Islet precursor cell (in vitro differentiated cells): ENCODE measurements at regions not wholly inside any gene's neighbourhood (a gene's known extent, or its start where the extent isn't known, plus 50 kb on each side); places are given as distances from the start of the nearest gene placed in this dataset.
"Not testable (repeated sequence)": the region's sequence is repeated elsewhere in the genome, so short reads cannot be mapped to it uniquely, and the experiment has no call there.

Experiments used
- DNase-seq: peaks from one replicate; pipeline ENCODE4 v3.0.0-alpha.2; 2018

- no peak for DNase-seq
Measured at GRCh38 chr20:53872081-53872541, 198.3 kb downstream of the BCAS1 start.

DNA sequence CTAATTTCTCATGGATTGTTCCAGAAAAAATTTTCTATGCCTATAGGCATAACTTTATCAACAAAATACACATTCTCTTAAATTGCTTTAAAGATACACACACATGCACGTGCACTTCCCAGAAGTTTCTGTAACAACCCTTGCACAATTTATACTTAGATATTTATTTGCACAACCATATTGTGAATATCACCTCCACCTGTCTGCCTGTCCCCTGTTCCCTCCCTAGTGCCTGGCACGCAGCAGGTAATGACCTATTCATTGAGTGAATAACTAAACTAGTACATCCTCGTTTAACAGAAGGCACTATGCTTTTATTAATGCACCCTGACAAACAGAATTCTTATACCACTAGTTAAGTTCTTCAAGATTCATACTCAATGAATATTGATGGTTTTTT is 198.9 kb downstream of the BCAS1 start:
- DNase-seq = no peak

- DNase-seq = peak; percentile 65
Measured at GRCh38 chr20:53870426-53871315, 199.7 kb downstream of the BCAS1 start.

- DNase-seq = peak; percentile 83
Measured at GRCh38 chr20:53869466-53870258, 200.7 kb downstream of the BCAS1 start.

GRCh38 chr20:53867741-53868351 is 202.5 kb downstream of the BCAS1 start:
- DNase-seq = no peak

GRCh38 chr20:53866794-53867740 is 203.3 kb downstream of the BCAS1 start:
- DNase-seq = no peak

GRCh38 chr20:53865901-53866793 is 204.2 kb downstream of the BCAS1 start:
- DNase-seq = peak; percentile 85

- not testable (repeated sequence) for DNase-seq
Measured at GRCh38 chr20:53864765-53865683, 205.4 kb downstream of the BCAS1 start.

GRCh38 chr20:53863923-53864641 is 206.3 kb downstream of the BCAS1 start:
- DNase-seq = not testable (repeated sequence)

GRCh38 chr20:53863535-53863922 is 206.9 kb downstream of the BCAS1 start:
- not testable (repeated sequence) for DNase-seq

DNA sequence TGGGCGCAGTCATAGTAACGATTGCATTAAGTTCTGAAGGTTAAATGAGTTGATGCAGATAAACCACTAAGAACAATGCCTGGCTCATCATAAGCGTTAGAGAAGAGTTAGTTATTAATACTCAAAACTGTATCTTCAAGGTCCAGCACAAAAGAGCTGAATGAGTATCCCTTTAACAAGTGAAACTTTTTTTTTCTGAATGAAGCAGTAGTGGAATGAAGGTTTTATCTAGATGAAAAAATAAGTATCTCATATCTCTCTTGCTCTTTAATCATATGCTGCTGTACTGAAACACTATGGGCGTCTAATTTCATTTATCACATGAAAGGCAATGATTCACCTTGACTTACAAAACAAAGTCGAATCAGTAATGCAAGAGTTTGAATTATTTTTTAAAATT is 207.4 kb downstream of the BCAS1 start:
- not testable (repeated sequence) for DNase-seq

DNA sequence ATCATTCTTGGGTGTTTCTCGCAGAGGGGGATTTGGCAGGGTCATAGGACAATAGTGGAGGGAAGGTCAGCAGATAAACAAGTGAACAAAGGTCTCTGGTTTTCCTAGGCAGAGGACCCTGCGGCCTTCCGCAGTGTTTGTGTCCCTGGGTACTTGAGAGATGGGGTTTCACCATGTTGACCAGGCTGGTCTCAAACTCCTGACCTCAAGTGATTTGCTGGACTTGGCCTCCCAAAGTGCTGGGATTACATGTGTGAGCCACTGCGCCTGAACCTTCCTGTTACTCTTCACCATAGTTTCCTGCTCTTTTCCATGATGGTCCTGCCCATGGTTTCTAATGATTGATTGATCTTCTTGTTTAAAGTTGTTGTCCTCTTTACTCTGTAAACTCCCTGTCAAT is 207.9 kb downstream of the BCAS1 start:
- DNase-seq = not testable (repeated sequence)

GRCh38 chr20:53862136-53862397 is 208.3 kb downstream of the BCAS1 start:
- not testable (repeated sequence) for DNase-seq

GRCh38 chr20:53859684-53860083 is 210.7 kb downstream of the BCAS1 start:
- no peak for DNase-seq

DNA sequence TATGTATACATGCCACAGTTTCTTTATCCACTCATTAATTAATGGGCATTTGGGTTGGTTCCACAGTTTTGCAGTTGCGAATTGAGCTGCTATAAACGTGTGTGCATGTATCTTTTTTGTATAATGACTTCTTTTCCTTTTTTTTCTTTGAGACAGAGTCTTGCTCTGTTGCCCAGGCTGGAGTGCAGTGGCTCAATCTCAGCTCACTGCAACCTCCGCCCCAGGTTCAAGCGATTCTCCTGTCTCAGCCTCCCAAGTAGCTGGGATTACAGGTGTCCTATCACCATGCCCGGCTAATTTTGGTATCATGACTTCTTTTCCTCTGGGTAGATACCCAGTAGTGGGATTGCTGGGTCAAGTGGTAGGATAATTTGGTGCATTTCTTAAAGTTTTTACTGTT is 211.4 kb downstream of the BCAS1 start:
- not testable (repeated sequence) for DNase-seq

DNA sequence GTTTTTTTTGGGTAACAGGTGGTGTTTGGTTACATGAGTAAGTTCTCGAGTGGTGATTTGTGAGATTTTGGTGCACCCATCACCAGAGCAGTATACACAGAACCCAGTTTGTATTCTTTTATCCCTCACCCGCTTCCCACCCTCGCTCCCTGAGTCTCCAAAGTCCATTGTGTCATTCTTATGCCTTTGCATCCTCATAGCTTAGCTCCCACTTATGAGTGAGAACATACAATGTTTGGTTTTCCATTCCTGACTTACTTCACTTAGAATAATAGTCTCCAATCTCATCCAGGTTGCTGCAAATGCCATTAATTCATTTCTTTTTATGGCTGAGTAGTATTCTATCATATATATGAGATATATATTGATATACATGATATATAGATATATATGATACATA is 211.9 kb downstream of the BCAS1 start:
- not testable (repeated sequence) for DNase-seq

DNA sequence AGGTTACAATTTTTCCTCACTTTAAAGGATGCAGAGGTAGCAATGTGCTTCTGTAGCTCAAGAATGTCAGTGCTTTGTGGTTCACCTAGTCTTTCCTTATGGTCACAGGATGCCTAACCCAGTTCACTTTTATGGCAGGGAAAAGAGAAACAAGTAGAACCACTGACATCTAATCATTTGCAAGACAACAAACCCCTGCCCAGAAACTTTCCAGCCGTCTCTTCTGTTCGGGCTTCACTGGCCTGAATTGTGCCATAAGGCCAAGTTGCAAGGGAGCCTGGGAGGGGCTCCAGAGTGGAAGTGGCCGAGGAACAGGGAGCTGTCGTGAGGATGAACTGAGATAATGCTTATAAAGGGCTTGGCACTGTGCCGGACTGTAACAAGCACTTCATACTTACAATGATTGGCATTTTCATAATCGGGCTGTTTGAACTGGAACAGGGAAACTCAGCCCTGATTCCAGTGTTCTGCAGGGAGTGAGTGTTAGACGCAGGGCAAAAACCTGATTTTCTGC is 212.6 kb downstream of the BCAS1 start:
- no peak for DNase-seq

GRCh38 chr20:53856300-53857295 is 213.8 kb downstream of the BCAS1 start:
- DNase-seq = no peak
